ENCODE measurements at regions not wholly inside any gene's neighbourhood (a gene's known extent, or its start where the extent isn't known, plus 50 kb on each side); places are given as distances from the start of the nearest gene placed in this dataset.

- POLR2A ChIA-PET = no interaction called here
- H3K9me3 ChIP-seq (ENCODE audit: low read length) = no peaks in the 10 kb centered on the region
- intact Hi-C loops (cut with micrococcal nuclease; ENCODE audit: unreplicated experiment) (no loop called here), in situ Hi-C loops (cut with HindIII; ENCODE audit: extremely low pct_ligation_motif_present, low pct_unique_long_range_greater_than_20kb) (no loop called here)
- no peak overlapping the region for H3K9ac ChIP-seq (ENCODE audit: insufficient read depth, low read depth, low read length)
- H2AFZ ChIP-seq (ENCODE audit: low read length) = no peak overlapping the region
- no peaks in the 10 kb centered on the region for H3K79me2 ChIP-seq (ENCODE audit: insufficient read depth, low read length)
- no TSS peak for BruUV-seq (replicated peaks)
- FAIRE-seq (no peak), ATAC-seq (no peak), DNase-seq (ENCODE audit: low spot score) (no peak)
- H4K20me1 ChIP-seq (ENCODE audit: insufficient read depth, low read length) = no peaks in the 10 kb centered on the region
- H3K27me3 ChIP-seq (ENCODE audit: control insufficient read depth in 1 of 2, insufficient read depth in 2 of 2, low read length in 2 of 2) = no peaks in the 10 kb centered on the region
- no peak overlapping the region for H3K4me2 ChIP-seq (ENCODE audit: low read depth, low read length)
- H3K4me3 ChIP-seq (replicated peaks in 1 of 3; ENCODE audit: insufficient read depth in 1 of 3, low read depth in 2 of 3, low read length in 3 of 3) = no peak overlapping the region
- H3K36me3 ChIP-seq (replicated peaks in 1 of 2; ENCODE audit: control insufficient read depth in 1 of 2, insufficient read depth in 2 of 2, low read length in 2 of 2) = no peaks in the 10 kb centered on the region
- no peak overlapping the region for H3K27ac ChIP-seq (ENCODE audit: extremely low read length, insufficient read depth, low read length)
- H3K4me1 ChIP-seq (ENCODE audit: insufficient read depth, low read length) = no peaks in the 10 kb centered on the region
- no peak for TF ChIP-seq ZFP37 (CRISPR knock-in tag; IDR thresholded peaks at IDR 0.05; ENCODE audit: borderline replicate concordance)
- TF ChIP-seq NKX3-1 (CRISPR knock-in tag; IDR thresholded peaks at IDR 0.05) = no peak
- TF ChIP-seq TEAD2 (CRISPR knock-in tag; IDR thresholded peaks at IDR 0.05) = no peak
- TF ChIP-seq ZNF264 (CRISPR knock-in tag; IDR thresholded peaks at IDR 0.05) = no peak
- TF ChIP-seq, protein P1, sequence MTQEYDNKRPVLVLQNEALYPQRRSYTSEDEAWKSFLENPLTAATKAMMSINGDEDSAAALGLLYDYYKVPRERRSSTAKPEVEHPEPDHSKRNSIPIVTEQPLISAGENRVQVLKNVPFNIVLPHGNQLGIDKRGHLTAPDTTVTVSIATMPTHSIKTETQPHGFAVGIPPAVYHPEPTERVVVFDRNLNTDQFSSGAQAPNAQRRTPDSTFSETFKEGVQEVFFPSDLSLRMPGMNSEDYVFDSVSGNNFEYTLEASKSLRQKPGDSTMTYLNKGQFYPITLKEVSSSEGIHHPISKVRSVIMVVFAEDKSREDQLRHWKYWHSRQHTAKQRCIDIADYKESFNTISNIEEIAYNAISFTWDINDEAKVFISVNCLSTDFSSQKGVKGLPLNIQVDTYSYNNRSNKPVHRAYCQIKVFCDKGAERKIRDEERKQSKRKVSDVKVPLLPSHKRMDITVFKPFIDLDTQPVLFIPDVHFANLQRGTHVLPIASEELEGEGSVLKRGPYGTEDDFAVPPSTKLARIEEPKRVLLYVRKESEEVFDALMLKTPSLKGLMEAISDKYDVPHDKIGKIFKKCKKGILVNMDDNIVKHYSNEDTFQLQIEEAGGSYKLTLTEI (CRISPR knock-in tag; conservative IDR thresholded peaks at IDR 0.05) = no peak
- TF ChIP-seq, protein P2, sequence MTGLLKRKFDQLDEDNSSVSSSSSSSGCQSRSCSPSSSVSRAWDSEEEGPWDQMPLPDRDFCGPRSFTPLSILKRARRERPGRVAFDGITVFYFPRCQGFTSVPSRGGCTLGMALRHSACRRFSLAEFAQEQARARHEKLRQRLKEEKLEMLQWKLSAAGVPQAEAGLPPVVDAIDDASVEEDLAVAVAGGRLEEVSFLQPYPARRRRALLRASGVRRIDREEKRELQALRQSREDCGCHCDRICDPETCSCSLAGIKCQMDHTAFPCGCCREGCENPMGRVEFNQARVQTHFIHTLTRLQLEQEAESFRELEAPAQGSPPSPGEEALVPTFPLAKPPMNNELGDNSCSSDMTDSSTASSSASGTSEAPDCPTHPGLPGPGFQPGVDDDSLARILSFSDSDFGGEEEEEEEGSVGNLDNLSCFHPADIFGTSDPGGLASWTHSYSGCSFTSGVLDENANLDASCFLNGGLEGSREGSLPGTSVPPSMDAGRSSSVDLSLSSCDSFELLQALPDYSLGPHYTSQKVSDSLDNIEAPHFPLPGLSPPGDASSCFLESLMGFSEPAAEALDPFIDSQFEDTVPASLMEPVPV (CRISPR knock-in tag; IDR thresholded peaks at IDR 0.05) = no peak
- TF ChIP-seq ZNF317 (CRISPR knock-in tag; IDR thresholded peaks at IDR 0.05) = no peak
- CTCF ChIA-PET (ENCODE audit: low intra/inter-chr PET ratio, low total read pairs) = no interaction called here
Measured at GRCh38 chr5:60023255-60023654, 129.7 kb upstream of the PDE4D start.
